Right lobe of liver (tissue), 4 donors: ENCODE measurements at regions not wholly inside any gene's neighbourhood (a gene's known extent, or its start where the extent isn't known, plus 50 kb on each side); places are given as distances from the start of the nearest gene placed in this dataset.

Source experiments
- CTCF ChIP-seq, 4 donors: fragments of 200-600 bp in 3 of 4; fragments of 450-650 bp in 1 of 4; IDR thresholded peaks; one replicate each; pipeline versions ENCODE4 v1.5.1 to v1.8.0; 2016 to 2022; ENCODE audit warnings: antibody characterized with exemption in 4 of 4, mild to moderate bottlenecking in 2 of 4
- POLR2A ChIP-seq: fragments of 450-650 bp; IDR thresholded peaks from one replicate; pipeline ENCODE4 v1.6.1; 2017; ENCODE audit warnings: antibody characterized with exemption, mild to moderate bottlenecking
- donor health status: DM: no; HTN: no; CAD: no.
- donor health status: DM: no; HTN: no; CAD: no.
- donor health status: DM: no; HTN: yes; CAD: no.

- no peak for TF ChIP-seq CTCF (IDR thresholded peaks at IDR 0.05)
- no peak for TF ChIP-seq POLR2A
These were observed 115.2 kb upstream of the AKIRIN2 start for GRCh38 chr6:87817183-87817582.
